ENCODE measurements at regions not wholly inside any gene's neighbourhood (a gene's known extent, or its start where the extent isn't known, plus 50 kb on each side); places are given as distances from the start of the nearest gene placed in this dataset.
"Not testable (repeated sequence)": the region's sequence is repeated elsewhere in the genome, so short reads cannot be mapped to it uniquely, and the experiment has no call there.

GRCh38 chr1:8169364-8170058 lies 143.4 kb upstream of the ERRFI1 start:
- no peak for DNase-seq (ENCODE audit: low spot score)

GRCh38 chr1:8167936-8168335 lies 141.8 kb upstream of the ERRFI1 start:
- DNase-seq (ENCODE audit: low spot score) = no peak

GRCh38 chr1:8166406-8166805 lies 140.3 kb upstream of the ERRFI1 start:
- no peak for DNase-seq (ENCODE audit: low spot score)

GRCh38 chr1:8165595-8166360 lies 139.7 kb upstream of the ERRFI1 start:
- no peak for DNase-seq (ENCODE audit: low spot score)

GRCh38 chr1:8164670-8165069 lies 138.6 kb upstream of the ERRFI1 start:
- no peak for DNase-seq (ENCODE audit: low spot score)

- no peak for DNase-seq (ENCODE audit: low spot score)
Measured at GRCh38 chr1:8163039-8163438, 136.9 kb upstream of the ERRFI1 start.

GRCh38 chr1:8162168-8162567 lies 136.1 kb upstream of the ERRFI1 start:
- no peak for DNase-seq (ENCODE audit: low spot score)

GRCh38 chr1:8161546-8162105 lies 135.5 kb upstream of the ERRFI1 start:
- DNase-seq (ENCODE audit: low spot score) = no peak

- no peak for DNase-seq (ENCODE audit: low spot score)
Measured at GRCh38 chr1:8159470-8160024, 133.4 kb upstream of the ERRFI1 start.

- no peak for DNase-seq (ENCODE audit: low spot score)
Measured at GRCh38 chr1:8158995-8159394, 132.9 kb upstream of the ERRFI1 start.

GRCh38 chr1:8157765-8158164 lies 131.7 kb upstream of the ERRFI1 start:
- DNase-seq (ENCODE audit: low spot score) = no peak

GRCh38 chr1:8155528-8156186 lies 129.5 kb upstream of the ERRFI1 start:
- no peak for DNase-seq (ENCODE audit: low spot score)

GRCh38 chr1:8154621-8155052 lies 128.5 kb upstream of the ERRFI1 start:
- no peak for DNase-seq (ENCODE audit: low spot score)

- no peak for DNase-seq (ENCODE audit: low spot score)
Measured at GRCh38 chr1:8153961-8154360, 127.9 kb upstream of the ERRFI1 start.

GRCh38 chr1:8152731-8153702 lies 126.9 kb upstream of the ERRFI1 start:
- DNase-seq (ENCODE audit: low spot score) = no peak

GRCh38 chr1:8151647-8152046 lies 125.5 kb upstream of the ERRFI1 start:
- DNase-seq (ENCODE audit: low spot score) = no peak

- not testable (repeated sequence) for DNase-seq (ENCODE audit: low spot score)
Measured at GRCh38 chr1:8149756-8150155, 123.6 kb upstream of the ERRFI1 start.

GRCh38 chr1:8147956-8148355 lies 121.8 kb upstream of the ERRFI1 start:
- DNase-seq (ENCODE audit: low spot score) = no peak

GRCh38 chr1:8146257-8146855 lies 120.2 kb upstream of the ERRFI1 start:
- DNase-seq (ENCODE audit: low spot score) = no peak

GRCh38 chr1:8145545-8146202 lies 119.6 kb upstream of the ERRFI1 start:
- DNase-seq (ENCODE audit: low spot score) = no peak
